ENCODE measurements at regions not wholly inside any gene's neighbourhood (a gene's known extent, or its start where the extent isn't known, plus 50 kb on each side); places are given as distances from the start of the nearest gene placed in this dataset.
"Not testable (repeated sequence)": the region's sequence is repeated elsewhere in the genome, so short reads cannot be mapped to it uniquely, and the experiment has no call there.

GRCh38 chr9:63390897-63391296 is 1894.1 kb downstream of the FOXD4L5 start:
- TF ChIP-seq CTCF (IDR thresholded peaks at IDR 0.05; ENCODE audit: insufficient read depth, low read depth, low read length); EZH2 (IDR thresholded peaks at IDR 0.05; ENCODE audit: insufficient read depth, low read length): not testable (repeated sequence)

Measured in astrocyte (in vitro differentiated cells and primary cell).